ENCODE measurements at regions not wholly inside any gene's neighbourhood (a gene's known extent, or its start where the extent isn't known, plus 50 kb on each side); places are given as distances from the start of the nearest gene placed in this dataset.

- TF ChIP-seq CTCF (IDR thresholded peaks at IDR 0.05; ENCODE audit: low read length) (no peak), EZH2phosphoT487 (IDR thresholded peaks at IDR 0.05; ENCODE audit: low read length) (no peak), EZH2 (optimal IDR thresholded peaks at IDR 0.05; ENCODE audit: low read depth, low read length) (no peak)
Observed at GRCh38 chr7:69088185-69088584, 510.1 kb upstream of the AUTS2 start.
